HG02943 (cell line): ENCODE measurements at regions not wholly inside any gene's neighbourhood (a gene's known extent, or its start where the extent isn't known, plus 50 kb on each side); places are given as distances from the start of the nearest gene placed in this dataset.

Source experiments
- ATAC-seq: cut with Tn5 transposase; IDR thresholded peaks from one replicate; pipeline ENCODE4 v1.9.1; 2021; ENCODE audit warnings: mild to moderate bottlenecking, low read depth, moderate library complexity; ENCODE audit not compliant: unreplicated experiment

DNA sequence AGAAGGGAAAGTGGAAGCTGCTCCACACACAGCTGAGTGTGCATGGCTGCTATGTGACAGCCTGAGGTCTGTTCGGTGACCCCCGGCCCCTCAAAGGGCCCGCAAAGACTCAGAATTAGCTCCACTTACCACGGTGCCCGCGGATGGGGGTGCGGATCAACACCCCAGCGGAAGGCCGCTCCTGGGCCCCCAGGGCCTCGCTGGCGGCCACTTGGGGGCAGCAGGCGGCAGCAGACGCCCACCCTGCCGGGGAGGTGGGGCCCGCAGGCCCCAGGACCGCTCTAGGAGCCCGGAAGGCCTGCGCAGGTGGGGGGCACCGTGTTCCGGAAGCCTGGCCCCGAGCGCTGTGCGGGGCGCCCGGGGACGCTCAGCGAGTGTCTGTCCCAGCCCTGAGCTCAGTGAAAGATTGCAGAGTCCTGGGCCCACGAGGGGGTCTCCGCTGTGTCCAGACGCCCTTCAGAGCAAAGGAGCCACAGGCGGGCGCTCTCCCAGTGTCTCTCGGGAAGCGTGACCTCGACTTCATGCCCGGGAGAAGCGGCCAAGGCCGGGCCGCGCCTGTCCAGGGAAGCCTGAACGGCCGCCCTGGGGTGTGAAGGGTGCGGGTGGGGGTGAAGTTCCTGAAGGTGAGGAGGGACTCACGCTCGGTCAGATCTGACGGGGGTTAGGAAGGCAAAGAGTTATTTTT is 118.7 kb downstream of the VAPA start:
- ATAC-seq, result no peak

DNA sequence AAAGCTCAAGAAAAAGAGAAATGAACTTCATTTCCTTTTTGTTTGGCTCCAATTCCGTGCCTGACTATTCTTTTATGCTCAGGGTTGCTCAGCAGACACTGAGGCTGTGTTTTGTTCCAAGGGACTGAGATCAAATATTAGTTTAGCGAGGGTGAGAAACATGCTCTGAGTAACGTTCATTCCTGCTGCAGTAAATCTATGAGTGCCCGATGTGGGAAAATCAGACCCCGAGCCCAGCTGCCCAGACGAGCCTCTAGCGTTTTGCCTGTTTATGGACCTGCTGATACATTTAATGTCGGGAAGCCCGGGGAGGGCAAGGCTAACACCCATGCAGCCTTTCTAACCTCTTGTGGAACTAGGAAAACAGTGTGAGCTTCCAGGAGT is 119.2 kb downstream of the VAPA start:
- ATAC-seq, result no peak

DNA sequence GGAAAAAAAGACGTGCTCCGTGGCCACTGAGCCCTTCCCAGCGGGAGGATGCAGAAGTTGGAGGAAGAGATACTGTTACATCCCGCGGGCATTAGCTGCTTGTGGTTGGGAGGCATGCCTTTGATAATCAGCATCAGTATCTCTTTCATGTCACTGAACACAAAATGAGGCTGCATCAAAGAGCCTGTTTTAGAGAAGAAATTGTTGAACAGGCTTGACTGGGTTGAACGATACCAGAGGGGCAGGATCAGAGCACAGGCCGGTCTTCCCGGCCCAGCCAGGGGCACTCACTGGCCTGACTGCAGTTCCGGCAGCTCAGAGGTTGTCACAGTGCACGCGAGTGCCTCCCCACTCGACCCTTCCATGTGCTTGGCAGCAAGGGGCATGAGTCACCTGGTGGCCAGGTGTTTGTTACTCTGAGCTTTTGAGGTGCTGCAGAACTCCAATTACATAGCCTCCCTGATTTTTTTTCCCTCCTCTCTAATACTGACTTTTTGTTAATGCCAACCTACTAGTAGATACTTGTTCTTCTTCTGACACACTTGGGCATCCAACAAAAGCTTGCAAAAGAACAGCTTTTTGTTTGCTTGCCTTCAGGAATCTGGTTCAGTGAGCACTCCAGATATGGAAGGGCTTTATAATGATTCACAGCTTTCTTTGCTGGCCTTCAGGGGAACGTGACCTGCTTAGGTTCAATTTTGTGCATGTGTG is 121.6 kb downstream of the VAPA start:
- no peak for ATAC-seq

DNA sequence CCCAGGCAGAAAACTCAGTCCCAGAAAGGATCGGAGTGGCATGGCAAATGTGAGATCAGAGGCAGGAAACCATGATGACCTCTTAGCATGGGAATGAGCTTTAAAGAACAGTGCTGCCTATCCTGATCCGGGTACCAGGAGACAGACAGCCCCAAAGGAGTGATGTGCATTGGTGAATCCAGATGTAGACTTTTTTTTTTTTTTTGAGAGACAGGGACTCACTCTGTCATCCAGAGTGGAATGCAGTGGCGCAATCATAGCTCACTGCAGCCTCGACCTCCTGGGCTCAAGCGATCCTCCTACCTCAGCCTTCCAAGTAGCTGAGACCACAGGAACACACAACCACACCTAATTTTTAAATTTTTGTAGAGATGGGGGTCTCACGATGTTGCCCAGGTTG is 122.7 kb downstream of the VAPA start:
- no peak for ATAC-seq

DNA sequence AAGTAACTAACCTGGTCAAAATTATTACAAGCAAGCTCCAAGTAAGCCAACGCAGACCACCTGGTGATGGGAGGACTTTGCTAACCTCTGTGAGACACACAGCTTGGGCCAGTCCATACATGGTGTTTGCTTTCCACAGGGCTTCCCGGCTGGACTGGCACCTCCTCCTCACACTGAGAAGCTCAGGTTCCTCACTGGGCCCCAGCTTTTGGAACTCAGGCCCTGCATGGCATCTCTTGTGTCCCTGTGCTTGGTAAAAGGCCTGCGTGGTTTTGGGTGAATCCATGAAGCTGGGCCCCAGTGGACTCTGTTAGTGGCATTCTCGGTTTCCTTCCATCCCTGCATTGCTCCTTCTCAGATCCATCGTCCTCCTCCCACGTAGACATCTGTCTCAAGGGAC is 123.4 kb downstream of the VAPA start:
- ATAC-seq, result no peak

DNA sequence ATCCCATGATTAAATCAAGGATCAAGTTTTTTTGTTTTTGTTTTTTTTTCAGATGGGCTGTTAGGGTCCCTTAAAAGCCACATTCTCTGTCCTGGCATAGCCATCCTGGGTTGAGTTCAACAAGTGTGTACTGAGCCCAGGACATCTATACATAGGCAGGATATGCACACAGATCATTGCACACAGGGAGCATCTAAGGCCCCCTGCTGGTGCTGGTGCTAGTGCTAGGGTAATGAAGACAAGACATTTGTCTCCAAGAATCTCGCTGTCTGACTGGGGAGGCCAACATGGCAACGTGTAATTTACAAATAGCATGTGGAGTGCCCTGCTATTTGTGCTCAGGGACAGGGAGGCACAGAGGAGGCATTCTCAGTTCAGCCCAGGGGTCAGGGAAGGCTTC is 124.5 kb downstream of the VAPA start:
- ATAC-seq, result no peak

DNA sequence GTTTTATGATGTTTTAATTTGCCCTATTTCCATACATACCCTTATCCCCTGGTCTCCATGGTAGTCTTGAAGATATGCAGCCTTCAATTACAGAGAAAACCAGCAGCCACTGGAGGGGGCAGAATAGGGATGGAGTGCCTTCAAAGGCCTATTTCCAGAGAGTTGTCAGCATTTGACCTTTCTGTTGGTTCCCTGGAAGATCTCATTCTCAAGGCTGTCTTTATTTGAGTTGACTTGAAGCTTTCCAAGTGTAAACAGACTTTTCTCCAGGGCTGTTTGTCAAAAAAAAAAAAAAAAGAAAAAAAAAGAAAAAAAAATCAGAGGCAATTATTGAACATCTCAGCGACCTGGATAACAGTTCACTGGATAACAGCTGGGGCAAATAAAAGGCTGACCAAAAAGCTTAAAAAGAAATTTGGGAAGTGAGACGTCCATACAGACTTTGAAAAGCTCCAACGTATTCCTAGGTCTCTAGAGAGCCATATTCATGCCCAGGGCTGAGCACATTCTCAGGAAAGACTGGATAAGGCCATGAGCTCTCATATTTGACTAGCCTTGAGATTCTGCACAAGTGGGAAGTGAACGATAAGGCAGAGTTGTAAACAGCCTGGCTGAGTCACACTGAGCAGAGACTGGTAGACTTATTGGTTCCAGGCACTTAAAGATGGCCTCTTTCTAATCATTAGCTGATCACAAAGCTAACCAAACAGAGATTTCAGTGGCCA is 126.6 kb downstream of the VAPA start:
- no peak for ATAC-seq

DNA sequence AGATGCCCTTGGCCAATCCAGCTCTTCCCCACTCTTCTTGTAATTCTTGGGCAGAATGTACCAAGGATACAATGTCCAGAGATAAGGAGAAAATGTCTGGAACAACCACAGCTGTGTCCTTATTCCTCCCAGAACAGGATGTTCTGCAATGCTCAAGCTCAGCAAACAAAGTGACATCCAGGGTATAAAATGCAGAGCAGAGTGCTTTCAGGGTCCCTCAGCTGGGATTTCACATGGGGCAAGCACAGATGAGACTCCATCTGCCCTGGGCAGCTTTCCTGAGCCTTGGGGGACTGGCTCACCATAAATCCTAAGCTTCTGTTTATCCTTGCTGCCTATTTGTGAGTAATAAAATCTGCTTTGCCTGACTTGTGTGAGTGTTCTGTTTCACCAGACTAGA is 127.4 kb downstream of the VAPA start:
- no peak for ATAC-seq

DNA sequence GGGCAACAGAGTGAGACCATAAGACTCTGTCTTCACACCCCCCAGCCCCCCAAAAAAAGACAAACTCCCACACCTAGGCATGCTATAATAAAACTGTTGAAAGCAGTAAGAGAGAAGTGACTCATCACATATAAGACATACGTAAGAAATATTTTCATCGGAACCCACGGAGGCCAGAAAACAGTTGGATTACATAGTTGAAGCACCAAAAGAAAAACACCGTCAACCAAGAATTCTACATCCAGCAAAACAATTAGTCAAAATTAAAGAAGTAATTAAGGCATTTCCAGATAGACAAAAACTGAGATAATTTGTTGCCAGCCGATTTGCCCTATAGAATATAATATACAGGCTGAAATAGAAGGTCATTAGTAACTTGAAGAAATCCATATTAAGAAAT is 128.7 kb downstream of the VAPA start:
- no peak for ATAC-seq

DNA sequence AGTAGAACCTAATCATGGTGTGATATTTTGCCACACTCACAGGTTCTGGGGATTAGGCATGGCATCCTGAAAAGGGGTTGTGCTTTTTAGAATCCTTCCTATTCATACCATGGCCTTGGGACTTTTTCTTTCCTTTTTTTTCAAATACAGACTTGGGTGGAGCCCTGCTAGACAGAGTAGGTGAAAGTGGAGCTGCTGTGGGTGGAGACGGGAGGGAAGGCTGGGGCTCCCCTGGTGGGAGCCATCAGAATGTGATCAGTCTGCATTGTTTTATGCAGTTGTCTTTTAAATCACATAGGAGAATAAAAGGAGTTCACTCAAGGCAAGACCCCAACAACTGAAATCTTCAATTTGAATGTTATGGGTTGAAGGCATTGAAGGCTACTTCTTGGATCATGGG is 130.2 kb downstream of the VAPA start:
- no peak for ATAC-seq

DNA sequence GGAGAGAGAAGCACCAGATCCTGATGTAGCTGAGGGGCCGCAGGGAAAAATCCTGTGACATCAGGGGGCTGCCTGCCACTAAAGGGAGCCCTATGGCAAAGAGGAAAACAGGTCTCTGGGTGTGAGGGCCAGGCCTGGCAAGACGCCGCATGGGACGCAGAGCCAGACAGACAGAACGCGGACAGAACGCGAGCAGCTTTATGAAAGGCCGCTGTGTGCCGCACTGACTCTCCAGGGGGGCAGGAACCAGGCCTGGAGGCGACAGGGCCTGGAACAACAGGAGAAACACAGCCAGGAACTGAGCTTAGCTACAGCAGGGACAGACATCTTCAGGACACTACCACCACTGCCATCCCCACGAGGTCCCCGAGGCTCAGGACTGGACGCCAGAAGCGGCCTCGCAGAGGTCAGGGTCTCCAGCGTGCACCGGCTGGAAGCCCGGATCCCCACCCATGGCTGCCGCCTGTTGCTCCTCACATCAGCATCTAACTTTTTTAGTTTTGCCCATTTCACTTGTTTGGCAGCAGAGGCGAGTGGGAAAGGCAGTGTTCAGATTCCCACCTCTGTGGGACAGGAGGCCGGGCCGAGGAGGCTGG is 131.6 kb downstream of the VAPA start:
- ATAC-seq, result no peak

DNA sequence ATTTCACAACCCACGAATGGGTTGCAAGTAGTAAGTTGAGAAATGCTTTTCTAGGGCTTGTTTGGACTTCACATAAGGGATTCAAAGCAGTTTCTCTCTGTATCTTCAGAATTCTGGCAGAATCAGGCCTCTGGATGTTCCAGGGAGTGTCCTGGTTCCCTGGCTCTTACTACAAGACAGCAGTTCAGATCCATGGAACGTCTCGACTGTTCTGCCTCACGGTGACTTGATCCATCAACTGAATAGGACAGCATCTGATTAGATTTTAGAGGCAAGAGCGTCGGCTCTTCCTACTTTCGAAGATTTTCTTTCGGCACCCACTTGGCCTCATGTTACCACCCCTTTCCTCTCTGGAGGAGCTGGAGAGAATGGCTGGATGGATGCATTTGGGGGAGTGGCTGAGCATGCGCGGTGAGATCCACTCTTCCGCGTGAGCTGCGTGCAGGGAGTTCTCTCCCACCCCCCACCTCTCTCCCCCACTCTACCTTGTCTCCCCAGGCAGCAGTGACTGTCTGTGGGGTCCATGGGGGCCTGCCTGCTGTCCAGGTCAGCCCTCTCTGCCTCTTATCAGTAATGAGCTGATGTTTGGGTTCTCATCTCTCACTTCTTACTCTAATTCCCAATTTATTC is 132.5 kb downstream of the VAPA start:
- no peak for ATAC-seq

DNA sequence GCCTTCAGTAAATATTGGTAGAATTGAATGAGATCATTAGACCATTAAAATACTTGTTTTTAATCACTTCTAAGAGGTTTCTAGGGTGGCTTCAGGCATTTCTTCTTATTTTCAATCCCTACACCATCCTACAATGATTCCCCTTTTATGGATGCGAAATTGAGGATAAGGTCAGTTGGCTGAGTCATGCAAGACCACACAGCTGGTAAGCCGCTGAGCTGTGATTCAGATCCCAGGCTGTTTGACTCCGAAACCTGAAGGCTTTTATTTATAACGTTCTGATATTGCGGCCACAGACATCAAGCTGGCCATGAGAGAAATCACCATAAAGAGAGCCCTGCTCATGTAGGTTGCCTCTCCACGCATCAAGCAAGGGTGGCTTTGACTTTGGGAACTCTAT is 133.4 kb downstream of the VAPA start:
- ATAC-seq, result no peak

DNA sequence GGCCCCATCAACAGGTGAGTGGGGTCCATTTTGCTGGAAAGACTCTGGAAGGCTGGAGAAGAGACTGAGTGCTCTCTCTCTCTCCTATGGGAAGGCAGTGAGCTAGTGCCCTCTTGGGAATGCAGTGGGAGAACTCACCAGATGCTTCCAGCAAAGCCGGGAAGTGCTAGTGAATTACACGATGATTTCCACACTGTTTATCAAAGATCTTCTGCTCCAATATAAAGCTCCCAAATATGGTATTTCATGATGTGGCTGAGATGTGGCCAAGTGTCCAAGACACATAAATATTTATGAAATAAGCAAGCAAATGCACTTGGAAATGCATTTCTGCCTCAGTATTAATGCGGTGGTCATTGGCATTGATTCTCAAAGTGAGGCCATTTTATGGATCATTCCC is 135.9 kb downstream of the VAPA start:
- no peak for ATAC-seq

DNA sequence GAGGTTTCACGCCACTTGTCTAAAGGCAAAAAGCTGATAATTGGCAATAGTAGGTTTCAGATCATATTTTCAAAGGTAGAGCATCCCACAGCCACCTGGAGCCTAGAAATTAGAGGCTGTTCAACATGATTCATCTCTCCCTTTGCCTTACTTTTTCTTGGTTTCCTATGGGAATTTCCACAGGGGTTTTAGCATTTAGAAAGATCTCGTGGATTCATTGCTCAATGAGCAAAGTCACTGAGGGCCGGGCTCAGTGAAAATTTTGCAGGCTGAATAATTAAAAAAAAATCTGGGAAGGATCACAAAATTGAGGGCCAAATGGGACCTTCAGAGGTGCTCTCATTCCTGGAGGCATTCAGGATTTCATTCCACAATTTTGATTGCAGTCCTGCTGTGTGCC is 137.1 kb downstream of the VAPA start:
- ATAC-seq, result no peak

DNA sequence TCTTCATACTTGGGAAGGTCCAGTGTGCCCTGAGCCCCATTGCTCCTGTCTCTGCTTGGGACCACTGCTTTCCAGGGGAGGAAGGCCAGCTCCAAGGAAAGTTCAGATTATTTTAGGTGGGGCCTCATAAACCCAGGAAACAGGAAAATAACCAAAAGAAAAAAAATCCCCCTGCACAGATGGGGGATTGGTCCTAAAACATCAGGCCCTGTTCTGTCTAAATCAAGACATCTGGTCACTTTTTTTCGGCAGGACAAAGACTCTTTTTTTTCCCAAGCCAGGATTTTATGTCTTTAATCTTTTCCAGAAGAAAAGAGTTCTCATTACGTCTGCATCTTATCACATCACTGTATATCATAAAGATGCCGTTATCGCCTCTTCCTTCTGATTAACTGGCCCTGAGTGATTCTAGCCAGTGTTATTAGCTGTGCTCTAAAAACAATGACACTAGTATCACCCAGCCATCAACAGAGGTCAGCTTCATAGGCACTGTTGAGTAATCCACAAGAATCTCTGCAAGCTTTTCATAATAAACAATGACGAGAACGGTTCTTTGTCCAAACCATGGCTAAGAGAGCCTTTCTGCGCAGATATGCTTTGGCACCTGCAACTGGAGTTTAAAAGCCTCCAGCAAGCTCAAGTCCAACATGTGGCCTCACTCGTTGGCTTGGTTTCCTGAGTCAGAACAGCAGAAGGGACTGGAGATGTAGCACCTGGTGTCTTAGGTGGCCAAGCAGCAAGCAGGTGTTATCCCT is 138.2 kb downstream of the VAPA start:
- no peak for ATAC-seq

DNA sequence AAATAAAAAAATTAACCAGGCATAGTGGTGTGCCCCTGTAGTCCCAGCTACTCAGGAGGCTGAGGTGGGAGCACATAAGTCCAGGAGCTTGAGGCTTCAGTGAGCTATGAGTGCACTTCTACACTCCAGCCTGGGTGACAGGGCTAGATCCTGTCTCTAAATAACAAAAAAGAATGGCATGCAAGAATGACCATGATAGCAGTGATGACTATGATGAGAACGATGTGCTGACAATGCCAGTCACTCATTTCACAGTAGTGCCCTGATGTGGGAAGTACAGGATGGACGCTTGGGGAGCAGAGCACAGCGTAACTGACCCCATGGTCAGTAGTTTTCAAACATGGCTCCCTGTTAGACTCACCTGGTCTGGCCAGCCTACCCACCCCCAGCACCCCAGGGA is 139.1 kb downstream of the VAPA start:
- no peak for ATAC-seq

DNA sequence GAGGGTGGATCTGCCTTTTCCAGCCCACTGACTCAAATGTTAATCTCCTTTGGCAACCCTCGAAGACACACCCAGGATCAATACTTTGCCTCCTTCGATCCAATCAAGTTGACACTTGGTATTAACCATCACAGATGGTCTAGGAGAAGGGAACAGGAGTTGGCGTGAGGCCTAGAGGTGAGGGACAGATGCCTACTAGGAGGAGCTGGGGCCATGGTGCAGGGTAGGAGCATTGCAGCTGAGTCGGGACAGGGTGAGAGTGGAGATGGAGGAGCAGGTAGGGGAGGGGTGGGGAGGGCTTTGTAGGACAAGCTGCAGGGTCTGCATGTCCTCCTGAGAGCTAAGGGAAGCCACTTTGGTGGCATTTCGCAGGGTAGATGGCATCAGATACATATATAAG is 140.0 kb downstream of the VAPA start:
- ATAC-seq, result no peak

DNA sequence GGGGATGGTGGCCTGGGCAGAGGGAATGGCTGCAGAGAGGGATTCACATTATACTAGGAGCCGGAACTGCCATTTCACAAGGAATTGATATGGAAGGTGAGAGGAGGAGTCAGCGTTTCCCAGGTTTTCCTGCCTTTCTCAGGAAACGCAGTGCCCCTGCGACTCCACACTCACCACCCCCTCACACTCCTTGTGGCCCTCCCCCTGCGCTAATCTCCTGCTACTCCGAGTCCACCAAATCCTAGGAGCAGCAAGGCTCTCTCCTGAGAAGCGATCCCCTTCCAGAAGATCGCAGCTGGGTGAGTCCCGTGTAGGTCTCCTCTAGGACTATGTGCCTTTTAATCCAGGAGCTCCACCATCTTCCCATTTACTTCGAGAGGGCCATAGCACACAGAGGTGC is 140.6 kb downstream of the VAPA start:
- ATAC-seq, result no peak

DNA sequence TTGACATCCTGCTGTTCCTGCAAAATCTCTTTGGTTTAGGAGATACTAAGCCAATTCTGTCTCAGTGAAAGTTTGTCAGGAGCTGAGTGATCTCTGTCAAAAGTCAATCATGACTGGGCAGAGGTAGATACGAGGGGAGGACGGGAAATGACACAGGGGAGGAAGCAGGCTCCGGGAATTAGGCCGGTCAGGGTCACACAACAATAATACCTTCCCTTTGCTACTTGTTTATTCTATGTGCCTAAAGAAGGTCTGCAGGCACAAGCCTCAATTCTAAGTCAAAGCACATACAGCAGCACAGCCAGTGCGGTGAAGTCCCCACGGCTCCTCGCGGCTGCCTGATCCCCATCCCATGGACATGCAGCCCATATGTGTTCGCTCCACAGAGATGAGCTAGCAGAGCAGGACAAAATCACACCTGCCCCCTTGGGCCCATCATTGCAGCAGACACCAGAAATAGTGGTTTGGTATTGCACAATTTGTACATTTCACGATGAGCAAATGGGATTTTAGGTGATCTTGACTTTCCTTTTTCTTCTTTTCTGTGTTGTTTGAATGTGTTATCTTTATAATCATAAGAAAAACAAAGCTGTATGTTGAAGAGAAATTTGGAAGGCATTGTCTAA is 141.4 kb downstream of the VAPA start:
- no peak for ATAC-seq
